HL-60 (cell line): ENCODE measurements at regions not wholly inside any gene's neighbourhood (a gene's known extent, or its start where the extent isn't known, plus 50 kb on each side); places are given as distances from the start of the nearest gene placed in this dataset.

Source experiments
- CTCF ChIP-seq: IDR thresholded peaks from one replicate; pipeline ENCODE4 v1.5.1; 2011; ENCODE audit warnings: low read length, control low read depth, inconsistent platforms; ENCODE audit not compliant: insufficient read depth
- GABPA ChIP-seq: IDR thresholded peaks from 2 replicates; pipeline ENCODE4 v1.6.1; 2012; ENCODE audit warnings: low read depth
- POLR2AphosphoS5 ChIP-seq: IDR thresholded peaks from 2 replicates; pipeline ENCODE4 v1.6.1; 2012; ENCODE audit warnings: low read depth
- REST ChIP-seq: IDR thresholded peaks from 2 replicates; pipeline ENCODE4 v1.6.1; 2012; ENCODE audit warnings: low read depth; ENCODE audit not compliant: insufficient replicate concordance
- SPI1 ChIP-seq: IDR thresholded peaks from 2 replicates; pipeline ENCODE4 v1.6.1; 2012; ENCODE audit warnings: low read depth, mild to moderate bottlenecking, borderline replicate concordance

- no peak for TF ChIP-seq CTCF
- TF ChIP-seq POLR2AphosphoS5 = no peak
- no peak for TF ChIP-seq GABPA
- no peak for TF ChIP-seq REST
- no peak for TF ChIP-seq SPI1
Observed at GRCh38 chr9:108742191-108742590, 113.6 kb downstream of the ACTL7B start.
